ENCODE measurements at regions not wholly inside any gene's neighbourhood (a gene's known extent, or its start where the extent isn't known, plus 50 kb on each side); places are given as distances from the start of the nearest gene placed in this dataset.
"Not testable (repeated sequence)": the region's sequence is repeated elsewhere in the genome, so short reads cannot be mapped to it uniquely, and the experiment has no call there.

DNA sequence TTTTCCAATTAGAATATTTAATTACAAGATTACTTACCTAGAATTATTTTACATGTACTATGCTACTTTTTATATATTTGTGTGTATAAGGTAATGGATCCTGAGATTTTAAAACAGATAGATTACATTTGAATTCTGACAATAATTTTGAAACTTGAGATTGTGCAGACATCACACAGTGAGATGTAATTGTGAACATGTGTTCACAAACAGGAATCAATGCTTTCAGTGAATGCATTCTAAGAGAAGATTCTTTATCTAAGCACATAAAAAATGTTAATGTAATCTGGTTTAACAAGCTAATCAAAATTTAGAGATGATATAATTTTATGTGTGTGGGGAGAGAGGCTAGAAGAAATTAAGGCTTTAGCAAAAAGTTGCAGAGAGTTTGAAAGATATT is 1925.5 kb downstream of the ARAP2 start:
- H3K27me3 ChIP-seq = no peaks in the 10 kb centered on the region
- no peak overlapping the region for H3K27ac ChIP-seq
- TF ChIP-seq POLR2A (IDR thresholded peaks at IDR 0.05) = no peak
- TF ChIP-seq, protein P1, sequence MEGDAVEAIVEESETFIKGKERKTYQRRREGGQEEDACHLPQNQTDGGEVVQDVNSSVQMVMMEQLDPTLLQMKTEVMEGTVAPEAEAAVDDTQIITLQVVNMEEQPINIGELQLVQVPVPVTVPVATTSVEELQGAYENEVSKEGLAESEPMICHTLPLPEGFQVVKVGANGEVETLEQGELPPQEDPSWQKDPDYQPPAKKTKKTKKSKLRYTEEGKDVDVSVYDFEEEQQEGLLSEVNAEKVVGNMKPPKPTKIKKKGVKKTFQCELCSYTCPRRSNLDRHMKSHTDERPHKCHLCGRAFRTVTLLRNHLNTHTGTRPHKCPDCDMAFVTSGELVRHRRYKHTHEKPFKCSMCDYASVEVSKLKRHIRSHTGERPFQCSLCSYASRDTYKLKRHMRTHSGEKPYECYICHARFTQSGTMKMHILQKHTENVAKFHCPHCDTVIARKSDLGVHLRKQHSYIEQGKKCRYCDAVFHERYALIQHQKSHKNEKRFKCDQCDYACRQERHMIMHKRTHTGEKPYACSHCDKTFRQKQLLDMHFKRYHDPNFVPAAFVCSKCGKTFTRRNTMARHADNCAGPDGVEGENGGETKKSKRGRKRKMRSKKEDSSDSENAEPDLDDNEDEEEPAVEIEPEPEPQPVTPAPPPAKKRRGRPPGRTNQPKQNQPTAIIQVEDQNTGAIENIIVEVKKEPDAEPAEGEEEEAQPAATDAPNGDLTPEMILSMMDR (IDR thresholded peaks at IDR 0.05) = no peak
- no peak overlapping the region for H3K4me3 ChIP-seq
- DNase-seq (no peak), ATAC-seq (no peak)
- intact Hi-C loops (cut with DNase I) = no loop called here
- no peaks in the 10 kb centered on the region for H3K4me1 ChIP-seq
- H3K9me3 ChIP-seq = no peaks in the 10 kb centered on the region
- no peaks in the 10 kb centered on the region for H3K36me3 ChIP-seq

DNA sequence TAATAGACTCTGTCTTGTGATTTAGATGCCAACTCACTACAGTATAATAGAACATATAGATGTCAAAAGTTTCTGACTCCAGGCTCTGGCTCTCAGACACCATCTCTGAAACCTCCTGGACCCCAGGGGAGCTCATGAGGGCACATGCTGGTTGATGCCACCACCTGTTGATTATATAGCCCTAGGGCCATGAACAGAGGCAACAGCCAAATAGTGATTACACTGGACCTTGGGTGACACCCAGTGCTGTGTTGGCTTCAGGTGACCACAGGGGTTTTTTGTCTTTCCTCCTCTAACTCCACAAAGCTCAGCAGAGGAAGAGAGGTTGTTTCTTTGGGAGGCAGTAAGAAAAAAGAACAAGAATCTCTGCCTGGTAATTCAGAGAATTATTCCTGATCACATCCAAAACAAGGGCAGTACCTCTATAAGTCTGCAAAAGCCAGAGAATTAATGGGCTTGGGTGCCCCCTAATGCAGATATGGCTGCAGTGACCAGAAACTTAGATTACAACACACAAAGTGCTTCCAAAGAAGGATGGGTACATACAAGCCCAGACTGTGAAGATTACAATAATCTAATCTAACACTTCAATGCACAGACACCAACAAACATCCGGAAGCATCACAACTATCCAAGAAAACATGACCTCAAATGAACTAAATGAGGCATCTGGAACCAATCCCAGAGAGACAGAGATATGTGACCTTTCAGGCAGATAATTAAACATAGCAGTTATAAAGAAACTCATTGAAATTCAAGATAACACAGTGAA is 1920.6 kb downstream of the ARAP2 start:
- Histone ChIP-seq H3K27ac (no peak overlapping the region), H3K9me3 (no peaks in the 10 kb centered on the region), H3K4me1 (no peaks in the 10 kb centered on the region), H3K36me3 (no peaks in the 10 kb centered on the region), H3K27me3 (no peaks in the 10 kb centered on the region), H3K4me3 (no peak overlapping the region)
- ATAC-seq (peak; percentile 60 to 74 (median 69)), DNase-seq (no peak)
- intact Hi-C loops (cut with DNase I) = no loop called here
- TF ChIP-seq, protein P1 (IDR thresholded peaks at IDR 0.05) = peak; percentile 25 to 47 (median 40)
- no peak for TF ChIP-seq POLR2A (IDR thresholded peaks at IDR 0.05)
- WGBS (ENCODE audit: insufficient coverage, low coverage, low lambda C conversion rate, missing lambda C conversion rate) = 22% methylated on average over 1 of the region's 1 CpG

DNA sequence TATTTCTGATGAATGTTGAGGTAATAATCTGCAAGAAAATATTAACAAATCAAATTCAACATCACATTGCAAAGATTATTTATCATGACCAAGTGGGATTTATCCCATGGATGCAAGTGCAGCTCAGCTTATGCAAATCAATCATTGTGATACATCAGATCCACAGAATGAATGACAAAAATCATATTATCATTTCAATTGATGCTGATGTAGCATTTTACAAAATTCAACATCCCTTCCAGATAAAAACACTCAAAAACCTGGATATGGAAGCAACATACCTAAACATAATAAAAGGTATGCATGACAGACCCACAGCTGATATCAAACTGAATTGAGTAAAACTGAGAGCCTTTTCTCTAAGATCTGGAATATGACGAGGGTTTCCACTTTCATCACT is 1915.4 kb downstream of the ARAP2 start:
- DNase-seq (no peak), ATAC-seq (no peak)
- Histone ChIP-seq H3K27me3 (no peaks in the 10 kb centered on the region), H3K4me3 (no peak overlapping the region), H3K4me1 (no peaks in the 10 kb centered on the region), H3K36me3 (no peaks in the 10 kb centered on the region), H3K27ac (no peak overlapping the region), H3K9me3 (no peaks in the 10 kb centered on the region)
- intact Hi-C loops (cut with DNase I) = no loop called here
- 59% methylated on average over 1 of the region's 1 CpG for WGBS (ENCODE audit: insufficient coverage, low coverage, low lambda C conversion rate, missing lambda C conversion rate)
- TF ChIP-seq, protein P1 (IDR thresholded peaks at IDR 0.05) = no peak
- no peak for TF ChIP-seq POLR2A (IDR thresholded peaks at IDR 0.05)

DNA sequence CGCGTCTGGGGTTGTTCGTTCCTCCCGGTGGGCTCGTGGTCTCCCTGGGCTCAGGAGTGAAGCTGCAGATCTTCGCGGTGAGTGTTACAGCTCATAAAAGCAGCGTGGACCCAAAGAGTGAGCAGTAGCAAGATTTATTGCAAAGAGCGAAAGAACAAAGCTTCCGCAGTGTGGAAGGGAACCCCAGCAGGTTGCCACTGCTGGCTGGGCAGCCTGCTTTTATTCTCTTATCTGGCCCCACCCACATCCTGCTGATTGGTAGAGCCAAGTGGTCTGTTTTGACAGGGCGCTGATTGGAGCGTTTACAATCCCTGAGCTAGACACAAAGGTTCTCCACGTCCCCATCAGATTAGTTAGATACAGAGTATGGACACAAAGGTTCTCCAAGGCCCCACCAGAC is 1909.2 kb downstream of the ARAP2 start:
- ATAC-seq = not testable (repeated sequence)

DNA sequence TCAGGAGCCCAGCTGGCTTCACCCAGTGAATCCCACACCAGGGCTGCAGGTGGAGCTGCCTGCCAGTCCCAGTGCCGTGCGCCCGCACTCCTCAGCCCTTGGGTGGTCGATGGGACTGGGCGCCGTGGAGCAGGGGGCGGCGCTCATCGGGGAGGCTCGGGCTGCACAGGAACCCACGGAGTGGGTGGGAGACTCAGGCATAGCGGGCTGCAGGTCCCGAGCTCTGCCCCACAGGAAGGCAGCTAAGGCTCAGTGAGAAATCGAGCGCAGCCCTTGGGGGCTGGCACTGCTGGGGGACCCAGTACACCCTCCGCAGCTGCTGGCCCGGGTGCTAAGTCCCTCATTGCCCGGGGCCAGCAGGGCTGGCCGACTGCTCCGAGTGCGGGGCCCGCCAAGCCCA is 1908.8 kb downstream of the ARAP2 start:
- intact Hi-C loops (cut with DNase I); H3K4me3 ChIP-seq; H3K36me3 ChIP-seq; DNase-seq; H3K4me1 ChIP-seq; H3K9me3 ChIP-seq; ATAC-seq; H3K27ac ChIP-seq; H3K27me3 ChIP-seq: not testable (repeated sequence)
- WGBS (ENCODE audit: insufficient coverage, low coverage, low lambda C conversion rate, missing lambda C conversion rate) = no CpG with 5 or more reads among the region's 22 CpGs

More for the DNA sequence above, 1909.2 kb downstream of the ARAP2 start:
- H3K27me3 ChIP-seq; H3K9me3 ChIP-seq; DNase-seq; H3K4me1 ChIP-seq; H3K4me3 ChIP-seq; intact Hi-C loops (cut with DNase I); H3K27ac ChIP-seq; H3K36me3 ChIP-seq: not testable (repeated sequence)
- 71% methylated on average over 3 of the region's 13 CpGs for WGBS (ENCODE audit: insufficient coverage, low coverage, low lambda C conversion rate, missing lambda C conversion rate)

DNA sequence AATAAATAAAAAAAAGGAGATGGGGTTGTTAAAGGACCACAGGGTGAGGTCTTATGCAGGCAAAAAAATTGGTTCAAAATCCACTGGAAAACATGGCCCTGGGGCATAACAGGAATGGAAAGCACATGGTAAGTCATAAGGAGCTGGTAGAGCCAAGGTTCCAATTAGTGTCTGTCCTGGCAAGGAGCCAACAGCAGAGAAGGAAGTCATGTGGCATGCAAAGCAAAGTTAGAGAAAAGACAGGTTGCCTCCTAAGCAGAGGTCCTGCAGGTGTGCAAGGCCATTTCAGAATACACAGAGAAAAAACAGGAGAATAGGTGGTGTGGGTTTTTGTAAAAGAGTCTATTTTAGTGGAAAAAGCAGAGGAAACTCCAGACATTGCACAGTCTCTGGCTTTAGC is 1881.7 kb downstream of the ARAP2 start:
- intact Hi-C loops (cut with DNase I) = no loop called here
- no peak overlapping the region for H3K4me3 ChIP-seq
- no peaks in the 10 kb centered on the region for H3K9me3 ChIP-seq
- no peaks in the 10 kb centered on the region for H3K27me3 ChIP-seq
- no peaks in the 10 kb centered on the region for H3K36me3 ChIP-seq
- no peak for TF ChIP-seq POLR2A (IDR thresholded peaks at IDR 0.05)
- DNase-seq = no peak
- no peak overlapping the region for H3K27ac ChIP-seq
- ATAC-seq = no peak
- H3K4me1 ChIP-seq = no peaks in the 10 kb centered on the region

All from right lobe of liver (tissue), 6 donors.